K562 (cell line): ENCODE measurements at regions not wholly inside any gene's neighbourhood (a gene's known extent, or its start where the extent isn't known, plus 50 kb on each side); places are given as distances from the start of the nearest gene placed in this dataset.
A peak's percentile ranks its signal among the peaks of the same experiment; 100 is the strongest.

Source experiments
- ATAC-seq: fragments of 200-7000 bp; cut with Tn5 transposase; 3 replicates; pipeline ENCODE4 v1.9.1; 2020; ENCODE audit warnings: moderate library complexity
- BruUV-seq: library from RNA; stranded (reverse); fragments of 400-500 nt; replicated peaks from 2 replicates; lab custom pipeline; 2021; lab: Mats Ljungman, UMichigan
- CTCF ChIA-PET: fragments of 300-600 bp; formaldehyde crosslinking; extraction: SDS; loops from one replicate; lab custom pipeline; 2021; ENCODE audit warnings: low intra/inter-chr PET ratio; lab: Yijun Ruan, JAX
- POLR2A ChIA-PET: fragments of 300-600, 350-650 bp; sonication (Branson Sonifier 250); formaldehyde crosslinking; extraction: SDS; loops from one replicate; lab custom pipeline; 2021; ENCODE audit warnings: antibody characterized with exemption, inconsistent platforms; lab: Yijun Ruan, JAX
- DNase-seq, 4 experiments: peaks; one replicate each; pipeline versions ENCODE4 v3.0.0 to v3.0.0-alpha.2; 2011 to 2018; ENCODE audit warnings: low spot score in 3 of 4, mixed read lengths in 3 of 4; ENCODE audit errors: extremely low read depth in 1 of 4
- FAIRE-seq: peaks from 2 replicates; lab custom pipeline; 2011; peaks lifted over from hg19 to GRCh38; lab: Jason Lieb, UNC
- H2AFZ ChIP-seq: 2 replicates; pipeline ENCODE4 v1.6.0; 2011; ENCODE audit warnings: low read depth, low read length, control low read depth, inconsistent platforms
- H3K27ac ChIP-seq: fragments of 200-600 bp; 3 replicates; pipeline ENCODE4 v1.8.0; 2011; ENCODE audit warnings: low read depth, mild to moderate bottlenecking, control low read depth, inconsistent platforms, low read length, moderate library complexity, mixed read lengths; ENCODE audit errors: extremely low read depth
- H3K27me3 ChIP-seq, 2 experiments: fragments of 300-600 bp in 1 of 2; 2 replicates in 1 of 2; 3 replicates in 1 of 2; pipeline versions ENCODE4 v1.6.0 to v1.8.0; 2011; ENCODE audit warnings: inconsistent platforms in 2 of 2, low read length in 2 of 2, mild to moderate bottlenecking in 1 of 2, mixed read lengths in 1 of 2, moderate library complexity in 1 of 2; ENCODE audit not compliant: control insufficient read depth in 2 of 2, insufficient read depth in 2 of 2
- H3K36me3 ChIP-seq: fragments of 300-600 bp; 3 replicates; pipeline ENCODE4 v1.8.0; 2011; ENCODE audit warnings: mild to moderate bottlenecking, low read length, inconsistent platforms; ENCODE audit not compliant: control insufficient read depth, insufficient read depth
- H3K4me1 ChIP-seq, 2 experiments: fragments of 200-600 bp in 1 of 2; replicated peaks in 1 of 2; 2 replicates in 1 of 2; 3 replicates in 1 of 2; pipeline versions ENCODE4 v1.5.1 to v1.8.0; 2011; ENCODE audit warnings: inconsistent platforms in 2 of 2, low read length in 2 of 2, mild to moderate bottlenecking in 1 of 2, mixed read lengths in 1 of 2, moderate library complexity in 1 of 2; ENCODE audit not compliant: control insufficient read depth in 2 of 2, insufficient read depth in 2 of 2
- H3K4me2 ChIP-seq: 2 replicates; pipeline ENCODE4 v1.6.1; 2011; ENCODE audit warnings: low read length, control low read depth, inconsistent platforms, mixed read lengths; ENCODE audit not compliant: insufficient read depth
- H3K4me3 ChIP-seq: fragments of 200-600 bp; sonication (generic), shearing (Covaris generic); 2 replicates; pipeline ENCODE4 v1.5.1; 2016; ENCODE audit warnings: control low read depth, inconsistent platforms
- H3K79me2 ChIP-seq: fragments of 200-600 bp; 3 replicates; pipeline ENCODE4 v1.8.0; 2011; ENCODE audit warnings: low read length, inconsistent platforms; ENCODE audit not compliant: control insufficient read depth, insufficient read depth
- H3K9ac ChIP-seq, 2 experiments: 2 replicates each; pipeline versions ENCODE4 v1.6.0 to v1.6.1; 2011; ENCODE audit warnings: low read depth in 2 of 2, low read length in 2 of 2, control low read depth in 1 of 2, inconsistent platforms in 1 of 2, mild to moderate bottlenecking in 1 of 2, mixed read lengths in 1 of 2; ENCODE audit not compliant: insufficient read depth in 1 of 2
- H3K9me1 ChIP-seq: one replicate; pipeline ENCODE4 v1.6.0; 2011; ENCODE audit warnings: inconsistent platforms, mild to moderate bottlenecking, low read length, moderate library complexity; ENCODE audit not compliant: control insufficient read depth, insufficient read depth
- H3K9me3 ChIP-seq: replicated peaks from 2 replicates; pipeline ENCODE4 v1.5.1; 2011; ENCODE audit warnings: low read depth, low read length, inconsistent platforms; ENCODE audit not compliant: control insufficient read depth, insufficient read depth
- H4K20me1 ChIP-seq: replicated peaks from 2 replicates; pipeline ENCODE4 v1.6.1; 2011; ENCODE audit warnings: low read length, inconsistent platforms, mixed read lengths; ENCODE audit not compliant: control insufficient read depth, insufficient read depth
- BRD4 ChIP-seq: fragments of 200-600 bp; sonication (generic); IDR thresholded peaks from 2 replicates; pipeline ENCODE4 v1.6.1; 2017; ENCODE audit warnings: inconsistent platforms
- MAFG ChIP-seq: fragments of 450-650 bp; conservative IDR thresholded peaks from 2 replicates; pipeline ENCODE4 v1.6.1; 2016; ENCODE audit warnings: missing genetic modification characterization, missing compliant biosample characterization
- MEIS2 ChIP-seq: fragments of 450-650 bp; IDR thresholded peaks from 2 replicates; pipeline ENCODE4 v1.6.1; 2014; ENCODE audit warnings: mild to moderate bottlenecking; ENCODE audit not compliant: partially characterized antibody
- WGBS: fragments of 100-300 bp; shearing (Covaris generic); methylation state at CpG from one replicate; pipeline ENCODE4 v1.1.6; 2016; ENCODE audit warnings: low coverage, mixed read lengths; ENCODE audit not compliant: insufficient coverage; ENCODE audit errors: missing lambda C conversion rate; 5-methylcytosine and 5-hydroxymethylcytosine counted together
- in situ Hi-C: fragments of 300-500 bp; cut with MboI; formaldehyde crosslinking; loops from 4 replicates; pipeline ENCODE4 v1.15.0; 2018; ENCODE audit warnings: inconsistent platforms, mixed read lengths
- intact Hi-C: fragments of 100-400 bp; cut with micrococcal nuclease; formaldehyde crosslinking; loops from 2 replicates; pipeline ENCODE4 v1.14.2; 2022
- TF ChIP-seq, protein P1 (sequence below): fragments of 250-450 bp; sonication (Bioruptor Pico); IDR thresholded peaks from 2 replicates; pipeline ENCODE4 v1.4.0; 2020
- TF ChIP-seq, protein P2 (sequence below): fragments of 450-650 bp; conservative IDR thresholded peaks from 2 replicates; pipeline ENCODE4 v1.6.1; 2016; ENCODE audit warnings: missing genetic modification characterization, low read depth, mild to moderate bottlenecking, missing compliant biosample characterization, moderate library complexity
- TF ChIP-seq, protein P3 (sequence below), 2 experiments: IDR thresholded peaks in 1 of 2; conservative IDR thresholded peaks in 1 of 2; 2 replicates each; pipeline ENCODE4 v1.6.1; 2016; ENCODE audit warnings: low read depth in 2 of 2, mild to moderate bottlenecking in 1 of 2, missing compliant biosample characterization in 1 of 2, missing genetic modification characterization in 1 of 2, moderate library complexity in 1 of 2

DNA sequence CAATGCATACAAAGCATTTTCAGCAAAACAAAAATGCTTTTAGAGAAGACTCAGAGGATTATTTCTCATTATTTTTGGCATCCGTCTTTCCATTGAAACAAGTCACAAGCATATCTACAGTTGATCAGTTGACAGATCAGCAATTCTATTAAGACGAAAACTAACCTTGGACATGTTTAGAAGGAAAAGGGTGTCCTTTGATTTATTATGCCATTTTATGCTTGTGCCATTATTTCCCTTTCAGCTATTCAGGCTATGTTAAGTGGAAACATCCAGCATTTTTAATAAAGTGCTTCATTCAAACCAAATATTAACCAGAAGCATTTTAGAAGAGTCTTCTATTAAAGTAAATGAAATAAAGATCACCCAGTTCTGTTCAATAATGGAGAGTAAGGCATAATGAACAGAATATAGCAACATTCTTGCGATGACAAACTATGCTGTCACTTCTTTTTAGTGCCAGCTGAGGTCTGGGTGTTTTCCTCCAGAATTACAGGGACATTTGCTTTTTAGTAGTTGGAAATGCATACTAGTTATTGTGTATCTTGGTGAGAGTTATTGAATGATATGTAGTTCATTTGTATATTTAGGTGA lies 481.4 kb downstream of the PLA2G4A start (continued):
- TF ChIP-seq, protein P1, sequence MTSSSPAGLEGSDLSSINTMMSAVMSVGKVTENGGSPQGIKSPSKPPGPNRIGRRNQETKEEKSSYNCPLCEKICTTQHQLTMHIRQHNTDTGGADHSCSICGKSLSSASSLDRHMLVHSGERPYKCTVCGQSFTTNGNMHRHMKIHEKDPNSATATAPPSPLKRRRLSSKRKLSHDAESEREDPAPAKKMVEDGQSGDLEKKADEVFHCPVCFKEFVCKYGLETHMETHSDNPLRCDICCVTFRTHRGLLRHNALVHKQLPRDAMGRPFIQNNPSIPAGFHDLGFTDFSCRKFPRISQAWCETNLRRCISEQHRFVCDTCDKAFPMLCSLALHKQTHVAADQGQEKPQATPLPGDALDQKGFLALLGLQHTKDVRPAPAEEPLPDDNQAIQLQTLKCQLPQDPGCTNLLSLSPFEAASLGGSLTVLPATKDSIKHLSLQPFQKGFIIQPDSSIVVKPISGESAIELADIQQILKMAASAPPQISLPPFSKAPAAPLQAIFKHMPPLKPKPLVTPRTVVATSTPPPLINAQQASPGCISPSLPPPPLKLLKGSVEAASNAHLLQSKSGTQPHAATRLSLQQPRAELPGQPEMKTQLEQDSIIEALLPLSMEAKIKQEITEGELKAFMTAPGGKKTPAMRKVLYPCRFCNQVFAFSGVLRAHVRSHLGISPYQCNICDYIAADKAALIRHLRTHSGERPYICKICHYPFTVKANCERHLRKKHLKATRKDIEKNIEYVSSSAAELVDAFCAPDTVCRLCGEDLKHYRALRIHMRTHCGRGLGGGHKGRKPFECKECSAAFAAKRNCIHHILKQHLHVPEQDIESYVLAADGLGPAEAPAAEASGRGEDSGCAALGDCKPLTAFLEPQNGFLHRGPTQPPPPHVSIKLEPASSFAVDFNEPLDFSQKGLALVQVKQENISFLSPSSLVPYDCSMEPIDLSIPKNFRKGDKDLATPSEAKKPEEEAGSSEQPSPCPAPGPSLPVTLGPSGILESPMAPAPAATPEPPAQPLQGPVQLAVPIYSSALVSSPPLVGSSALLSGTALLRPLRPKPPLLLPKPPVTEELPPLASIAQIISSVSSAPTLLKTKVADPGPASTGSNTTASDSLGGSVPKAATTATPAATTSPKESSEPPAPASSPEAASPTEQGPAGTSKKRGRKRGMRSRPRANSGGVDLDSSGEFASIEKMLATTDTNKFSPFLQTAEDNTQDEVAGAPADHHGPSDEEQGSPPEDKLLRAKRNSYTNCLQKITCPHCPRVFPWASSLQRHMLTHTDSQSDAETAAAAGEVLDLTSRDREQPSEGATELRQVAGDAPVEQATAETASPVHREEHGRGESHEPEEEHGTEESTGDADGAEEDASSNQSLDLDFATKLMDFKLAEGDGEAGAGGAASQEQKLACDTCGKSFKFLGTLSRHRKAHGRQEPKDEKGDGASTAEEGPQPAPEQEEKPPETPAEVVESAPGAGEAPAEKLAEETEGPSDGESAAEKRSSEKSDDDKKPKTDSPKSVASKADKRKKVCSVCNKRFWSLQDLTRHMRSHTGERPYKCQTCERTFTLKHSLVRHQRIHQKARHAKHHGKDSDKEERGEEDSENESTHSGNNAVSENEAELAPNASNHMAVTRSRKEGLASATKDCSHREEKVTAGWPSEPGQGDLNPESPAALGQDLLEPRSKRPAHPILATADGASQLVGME: no peak

DNA sequence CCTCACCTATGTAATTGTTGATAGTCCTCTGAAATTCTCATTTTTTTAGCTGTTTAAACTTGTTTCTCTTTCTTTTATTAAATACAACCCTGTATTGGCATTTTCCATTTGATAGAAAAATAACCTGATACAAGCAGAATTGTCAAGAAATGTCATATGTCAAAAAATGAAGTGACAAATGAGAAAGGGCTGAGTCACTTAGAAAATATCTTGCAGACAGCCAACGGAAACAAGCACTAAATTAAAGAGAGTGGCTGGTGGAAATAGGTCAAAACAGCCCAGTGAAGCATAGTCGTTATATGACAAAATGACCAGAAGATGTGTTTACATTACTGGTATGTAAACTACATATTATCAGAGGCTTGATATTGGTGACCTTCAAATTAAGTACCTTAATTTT lies 484.4 kb downstream of the PLA2G4A start:
- Histone ChIP-seq H3K27ac (no peak overlapping the region), H3K27me3 (no peaks in the 10 kb centered on the region), H3K36me3 (no peaks in the 10 kb centered on the region), H3K9me3 (no peaks in the 10 kb centered on the region), H3K79me2 (no peaks in the 10 kb centered on the region), H3K9ac (no peak overlapping the region), H2AFZ (no peak overlapping the region), H3K4me3 (no peak overlapping the region), H3K4me2 (no peak overlapping the region), H3K9me1 (no peaks in the 10 kb centered on the region), H3K4me1 (no peaks in the 10 kb centered on the region), H4K20me1 (no peaks in the 10 kb centered on the region)
- BruUV-seq: no TSS peak
- FAIRE-seq (no peak), ATAC-seq (no peak), DNase-seq (no peak)
- CTCF ChIA-PET: no interaction called here
- POLR2A ChIA-PET: no interaction called here
- 0% methylated on average over 2 of the region's 2 CpGs for WGBS
- intact Hi-C loops: no loop called here
- in situ Hi-C loops: no loop called here
- TF ChIP-seq, protein P2, sequence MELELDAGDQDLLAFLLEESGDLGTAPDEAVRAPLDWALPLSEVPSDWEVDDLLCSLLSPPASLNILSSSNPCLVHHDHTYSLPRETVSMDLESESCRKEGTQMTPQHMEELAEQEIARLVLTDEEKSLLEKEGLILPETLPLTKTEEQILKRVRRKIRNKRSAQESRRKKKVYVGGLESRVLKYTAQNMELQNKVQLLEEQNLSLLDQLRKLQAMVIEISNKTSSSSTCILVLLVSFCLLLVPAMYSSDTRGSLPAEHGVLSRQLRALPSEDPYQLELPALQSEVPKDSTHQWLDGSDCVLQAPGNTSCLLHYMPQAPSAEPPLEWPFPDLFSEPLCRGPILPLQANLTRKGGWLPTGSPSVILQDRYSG: no peak
- TF ChIP-seq MEIS2 (peak; percentile 65), BRD4 (no peak), MAFG (0 out of 2 replicates have a peak, but pooled peaks have one; percentile 13)
- TF ChIP-seq, protein P3, sequence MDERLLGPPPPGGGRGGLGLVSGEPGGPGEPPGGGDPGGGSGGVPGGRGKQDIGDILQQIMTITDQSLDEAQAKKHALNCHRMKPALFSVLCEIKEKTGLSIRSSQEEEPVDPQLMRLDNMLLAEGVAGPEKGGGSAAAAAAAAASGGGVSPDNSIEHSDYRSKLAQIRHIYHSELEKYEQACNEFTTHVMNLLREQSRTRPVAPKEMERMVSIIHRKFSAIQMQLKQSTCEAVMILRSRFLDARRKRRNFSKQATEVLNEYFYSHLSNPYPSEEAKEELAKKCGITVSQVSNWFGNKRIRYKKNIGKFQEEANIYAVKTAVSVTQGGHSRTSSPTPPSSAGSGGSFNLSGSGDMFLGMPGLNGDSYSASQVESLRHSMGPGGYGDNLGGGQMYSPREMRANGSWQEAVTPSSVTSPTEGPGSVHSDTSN (CRISPR knock-in tag; IDR thresholded peaks at IDR 0.05; ENCODE audit: low read depth): no peak
- TF ChIP-seq, protein P3 (tag; conservative IDR thresholded peaks at IDR 0.05; ENCODE audit: low read depth): peak; percentile 77
